A673 (cell line): ENCODE measurements at regions not wholly inside any gene's neighbourhood (a gene's known extent, or its start where the extent isn't known, plus 50 kb on each side); places are given as distances from the start of the nearest gene placed in this dataset.

Source experiments
- EZH2 ChIP-seq: fragments of 200-600 bp; sonication (generic); IDR thresholded peaks from 2 replicates; pipeline ENCODE4 v1.6.1; 2017; ENCODE audit warnings: borderline replicate concordance, low read depth, mild to moderate bottlenecking, mixed read lengths, antibody characterized with exemption, low read length; ENCODE audit not compliant: poor library complexity, severe bottlenecking
- TF ChIP-seq, protein P1 (sequence below): fragments of 300-800, 200-600 bp; sonication (generic); conservative IDR thresholded peaks from 2 replicates; pipeline ENCODE4 v1.5.1; 2017; ENCODE audit warnings: low read depth, mild to moderate bottlenecking, antibody characterized with exemption, low read length, moderate library complexity, mixed read lengths

- TF ChIP-seq, protein P1, sequence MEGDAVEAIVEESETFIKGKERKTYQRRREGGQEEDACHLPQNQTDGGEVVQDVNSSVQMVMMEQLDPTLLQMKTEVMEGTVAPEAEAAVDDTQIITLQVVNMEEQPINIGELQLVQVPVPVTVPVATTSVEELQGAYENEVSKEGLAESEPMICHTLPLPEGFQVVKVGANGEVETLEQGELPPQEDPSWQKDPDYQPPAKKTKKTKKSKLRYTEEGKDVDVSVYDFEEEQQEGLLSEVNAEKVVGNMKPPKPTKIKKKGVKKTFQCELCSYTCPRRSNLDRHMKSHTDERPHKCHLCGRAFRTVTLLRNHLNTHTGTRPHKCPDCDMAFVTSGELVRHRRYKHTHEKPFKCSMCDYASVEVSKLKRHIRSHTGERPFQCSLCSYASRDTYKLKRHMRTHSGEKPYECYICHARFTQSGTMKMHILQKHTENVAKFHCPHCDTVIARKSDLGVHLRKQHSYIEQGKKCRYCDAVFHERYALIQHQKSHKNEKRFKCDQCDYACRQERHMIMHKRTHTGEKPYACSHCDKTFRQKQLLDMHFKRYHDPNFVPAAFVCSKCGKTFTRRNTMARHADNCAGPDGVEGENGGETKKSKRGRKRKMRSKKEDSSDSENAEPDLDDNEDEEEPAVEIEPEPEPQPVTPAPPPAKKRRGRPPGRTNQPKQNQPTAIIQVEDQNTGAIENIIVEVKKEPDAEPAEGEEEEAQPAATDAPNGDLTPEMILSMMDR, result no peak
- no peak for TF ChIP-seq EZH2
Observed at GRCh38 chr15:93282808-93283207, 193.8 kb upstream of the RGMA start.
